HepG2 (cell line): ENCODE measurements at regions not wholly inside any gene's neighbourhood (a gene's known extent, or its start where the extent isn't known, plus 50 kb on each side); places are given as distances from the start of the nearest gene placed in this dataset.

Source experiments
- ATAC-seq: fragments of 200-7000 bp; cut with Tn5 transposase; 3 replicates; pipeline ENCODE4 v1.9.1; 2020; ENCODE audit warnings: mild to moderate bottlenecking, moderate library complexity
- BruUV-seq: library from RNA; stranded (reverse); fragments of 400-500 nt; replicated peaks from 2 replicates; lab custom pipeline; 2021; lab: Mats Ljungman, UMichigan
- CTCF ChIA-PET: fragments of 300-600 bp; formaldehyde crosslinking; extraction: SDS; loops from one replicate; lab custom pipeline; 2021; ENCODE audit warnings: low total read pairs, inconsistent platforms, low intra/inter-chr PET ratio; lab: Yijun Ruan, JAX
- POLR2A ChIA-PET: fragments of 350-600 bp; sonication (Branson Sonifier 250); formaldehyde crosslinking; loops from one replicate; lab custom pipeline; 2020; ENCODE audit warnings: antibody characterized with exemption, inconsistent platforms; lab: Yijun Ruan, JAX
- DNase-seq: peaks from one replicate; pipeline ENCODE4 v3.0.0-alpha.2; 2015; ENCODE audit warnings: low spot score
- FAIRE-seq: peaks from 3 replicates; lab custom pipeline; 2011; peaks lifted over from hg19 to GRCh38; lab: Jason Lieb, UNC
- H2AFZ ChIP-seq: one replicate; pipeline ENCODE4 v1.6.1; 2011; ENCODE audit warnings: low read length, inconsistent platforms
- H3K27ac ChIP-seq: fragments of 300-600 bp; 3 replicates; pipeline ENCODE4 v1.8.0; 2011; ENCODE audit warnings: mixed run types, mild to moderate bottlenecking, mixed read lengths, low read length, inconsistent platforms; ENCODE audit not compliant: insufficient read depth; ENCODE audit errors: extremely low read length
- H3K27me3 ChIP-seq, 2 experiments: fragments of 200-600 bp in 1 of 2; 2 replicates in 1 of 2; 3 replicates in 1 of 2; pipeline versions ENCODE4 v1.6.0 to v1.8.0; 2011; ENCODE audit warnings: low read length in 2 of 2, mild to moderate bottlenecking in 2 of 2, moderate library complexity in 2 of 2, inconsistent platforms in 1 of 2; ENCODE audit not compliant: insufficient read depth in 2 of 2, control insufficient read depth in 1 of 2
- H3K36me3 ChIP-seq, 2 experiments: fragments of 200-600 bp in 1 of 2; replicated peaks in 1 of 2; 2 replicates in 1 of 2; 3 replicates in 1 of 2; pipeline versions ENCODE4 v1.5.1 to v1.8.0; 2011; ENCODE audit warnings: low read length in 2 of 2, inconsistent platforms in 1 of 2; ENCODE audit not compliant: insufficient read depth in 2 of 2, control insufficient read depth in 1 of 2
- H3K4me1 ChIP-seq: 2 replicates; pipeline ENCODE4 v1.5.1; 2012; ENCODE audit warnings: low read length, inconsistent platforms; ENCODE audit not compliant: insufficient read depth
- H3K4me2 ChIP-seq: 2 replicates; pipeline ENCODE4 v1.6.0; 2011; ENCODE audit warnings: low read depth, low read length, inconsistent platforms
- H3K4me3 ChIP-seq, 3 experiments: fragments of 200-600 bp in 1 of 3; sonication (generic), shearing (Covaris generic) in 1 of 3; replicated peaks in 1 of 3; 2 replicates each; pipeline ENCODE4 v1.5.1; 2011 to 2016; ENCODE audit warnings: low read length in 3 of 3, inconsistent platforms in 2 of 3, low read depth in 2 of 3, mild to moderate bottlenecking in 2 of 3, control low read depth in 1 of 3, mixed read lengths in 1 of 3; ENCODE audit not compliant: insufficient read depth in 1 of 3
- H3K79me2 ChIP-seq: one replicate; pipeline ENCODE4 v1.6.1; 2011; ENCODE audit warnings: low read length, inconsistent platforms; ENCODE audit not compliant: insufficient read depth
- H3K9ac ChIP-seq: 2 replicates; pipeline ENCODE4 v1.6.0; 2011; ENCODE audit warnings: mild to moderate bottlenecking, low read depth, low read length, inconsistent platforms; ENCODE audit not compliant: insufficient read depth
- H3K9me3 ChIP-seq: 2 replicates; pipeline ENCODE4 v1.5.1; 2012; ENCODE audit warnings: mild to moderate bottlenecking, low read length
- H4K20me1 ChIP-seq: 2 replicates; pipeline ENCODE4 v1.6.0; 2011; ENCODE audit warnings: inconsistent platforms, mild to moderate bottlenecking, low read length, moderate library complexity; ENCODE audit not compliant: insufficient read depth
- BRCA1 ChIP-seq: sonication (generic); formaldehyde crosslinking; IDR thresholded peaks from 2 replicates; pipeline ENCODE4 v1.4.0; 2020; ENCODE audit warnings: missing genetic modification reagents
- HIC2 ChIP-seq: sonication (generic); formaldehyde crosslinking; IDR thresholded peaks from 2 replicates; pipeline ENCODE4 v1.9.0; 2022; ENCODE audit warnings: low read depth, missing genetic modification reagents
- MIER2 ChIP-seq: IDR thresholded peaks from 2 replicates; pipeline ENCODE4 v1.6.1; 2016; ENCODE audit warnings: missing biosample characterization, missing genetic modification reagents
- MYC ChIP-seq: sonication (generic); formaldehyde crosslinking; IDR thresholded peaks from 2 replicates; pipeline ENCODE4 v1.9.0; 2021; ENCODE audit warnings: missing genetic modification reagents, borderline replicate concordance
- NCOA5 ChIP-seq: sonication (generic); formaldehyde crosslinking; IDR thresholded peaks from 2 replicates; pipeline ENCODE4 v1.4.0; 2020; ENCODE audit warnings: missing genetic modification reagents
- PATZ1 ChIP-seq: sonication (generic); formaldehyde crosslinking; IDR thresholded peaks from 2 replicates; pipeline ENCODE4 v1.4.0; 2020; ENCODE audit warnings: missing genetic modification reagents
- SYNCRIP ChIP-seq: fragments of 200-400 bp; formaldehyde crosslinking; IDR thresholded peaks from 2 replicates; pipeline ENCODE4 v1.6.1; 2018; ENCODE audit warnings: mild to moderate bottlenecking, low read depth, low read length; ENCODE audit not compliant: insufficient read depth
- YY1 ChIP-seq: IDR thresholded peaks from 2 replicates; pipeline ENCODE4 v1.6.1; 2011; ENCODE audit warnings: low read length, low read depth, moderate library complexity, mild to moderate bottlenecking; ENCODE audit not compliant: insufficient read depth, insufficient replicate concordance
- ZBTB46 ChIP-seq: sonication (generic); formaldehyde crosslinking; IDR thresholded peaks from 2 replicates; pipeline ENCODE4 v1.4.0; 2020; ENCODE audit warnings: mild to moderate bottlenecking, missing genetic modification reagents, borderline replicate concordance
- ZNF17 ChIP-seq: sonication (generic); formaldehyde crosslinking; IDR thresholded peaks from 2 replicates; pipeline ENCODE4 v1.5.0; 2020; ENCODE audit warnings: mild to moderate bottlenecking, missing genetic modification reagents
- ZNF513 ChIP-seq: sonication (generic); formaldehyde crosslinking; conservative IDR thresholded peaks from 2 replicates; pipeline ENCODE4 v1.5.0; 2020; ENCODE audit warnings: missing genetic modification reagents
- ZXDC ChIP-seq: sonication (generic); formaldehyde crosslinking; IDR thresholded peaks from 2 replicates; pipeline ENCODE4 v1.5.0; 2020; ENCODE audit warnings: mild to moderate bottlenecking, missing genetic modification reagents
- WGBS: methylation state at CpG from one replicate; pipeline ENCODE4 v1.1.6; 2017; ENCODE audit warnings: low lambda C conversion rate; 5-methylcytosine and 5-hydroxymethylcytosine counted together
- in situ Hi-C: cut with HindIII; loops from 2 replicates; pipeline ENCODE4 v1.10.0; 2017; ENCODE audit warnings: low pct_unique_long_range_greater_than_20kb; ENCODE audit not compliant: extremely low pct_ligation_motif_present
- intact Hi-C: fragments of 100-400 bp; cut with micrococcal nuclease; formaldehyde crosslinking; loops from one replicate; pipeline ENCODE4 v1.10.0; 2022; ENCODE audit not compliant: unreplicated experiment

GRCh38 chr12:30863839-30864238, 62.7 kb upstream of the TSPAN11 start:
- WGBS, result 14% methylated on average over 2 of the region's 2 CpGs
- DNase-seq (no peak), FAIRE-seq (no peak), ATAC-seq (no peak)
- no peak overlapping the region for H3K4me3 ChIP-seq
- no peak overlapping the region for H3K9ac ChIP-seq
- POLR2A ChIA-PET, result no interaction called here
- no peak overlapping the region for H3K4me2 ChIP-seq
- no peak overlapping the region for H3K27ac ChIP-seq
- BruUV-seq, result no TSS peak
- H3K79me2 ChIP-seq, result no peaks in the 10 kb centered on the region
- no peak overlapping the region for H2AFZ ChIP-seq
- no peaks in the 10 kb centered on the region for H3K36me3 ChIP-seq
- no peaks in the 10 kb centered on the region for H3K4me1 ChIP-seq
- in situ Hi-C loops (no loop called here), intact Hi-C loops (no loop called here)
- peaks cover 12% of the 10 kb centered on the region for H3K9me3 ChIP-seq
- CTCF ChIA-PET, result no interaction called here
- no peaks in the 10 kb centered on the region for H4K20me1 ChIP-seq
- H3K27me3 ChIP-seq, result no peaks in the 10 kb centered on the region
- no peak for TF ChIP-seq YY1
- no peak for TF ChIP-seq ZNF513 (CRISPR knock-in tag)
- no peak for TF ChIP-seq BRCA1
- TF ChIP-seq ZNF17 (CRISPR knock-in tag), result no peak
- TF ChIP-seq SYNCRIP, result no peak
- no peak for TF ChIP-seq PATZ1 (CRISPR knock-in tag)
- TF ChIP-seq ZXDC, result no peak
- TF ChIP-seq ZBTB46 (CRISPR knock-in tag), result no peak
- TF ChIP-seq HIC2, result no peak
- no peak for TF ChIP-seq MYC (CRISPR knock-in tag)
- TF ChIP-seq NCOA5 (CRISPR knock-in tag), result no peak
- TF ChIP-seq MIER2 (CRISPR knock-in tag), result no peak
